Spleen (tissue), 7 donors: ENCODE measurements at regions not wholly inside any gene's neighbourhood (a gene's known extent, or its start where the extent isn't known, plus 50 kb on each side); places are given as distances from the start of the nearest gene placed in this dataset.

Experiments used
- CTCF ChIP-seq, 11 experiments: fragments of 200-600 bp in 7 of 11; fragments of 450-650 bp in 4 of 11; sonication (generic) in 4 of 11; IDR thresholded peaks in 8 of 11; conservative IDR thresholded peaks in 3 of 11; 1 replicate in 7 of 11; 2 replicates in 4 of 11; pipeline versions ENCODE4 v1.4.0 to v1.8.0; 2016 to 2021; ENCODE audit warnings: antibody characterized with exemption in 11 of 11, inconsistent platforms in 4 of 11, mild to moderate bottlenecking in 1 of 11
- POLR2AphosphoS5 ChIP-seq, 3 donors: sonication (generic); formaldehyde crosslinking; IDR thresholded peaks; one replicate each; pipeline ENCODE4 v1.5.1; 2017; ENCODE audit warnings: antibody characterized with exemption in 3 of 3
- donor health status: DM: no; HTN: no; CAD: no; lungs with moderate emphysema.
- donor health status: DM: no; HTN: no; CAD: no.
- donor health status: DM: no; HTN: no; CAD: no.

GRCh38 chr6:5892669-5893068 lies 114.1 kb downstream of the NRN1 start:
- TF ChIP-seq CTCF (IDR thresholded peaks at IDR 0.05 in 8 of 11, conservative IDR thresholded peaks at IDR 0.05 in 3 of 11) (no peak), POLR2AphosphoS5 (IDR thresholded peaks at IDR 0.05) (no peak)
